ENCODE measurements at regions not wholly inside any gene's neighbourhood (a gene's known extent, or its start where the extent isn't known, plus 50 kb on each side); places are given as distances from the start of the nearest gene placed in this dataset.
A peak's percentile ranks its signal among the peaks of the same experiment; 100 is the strongest.

- Histone ChIP-seq H3K4me1 (ENCODE audit: control insufficient read depth, insufficient read depth, low read length) (no peaks in the 10 kb centered on the region), H3K9me3 (ENCODE audit: control insufficient read depth, insufficient read depth, low read length) (no peaks in the 10 kb centered on the region), H3K27ac (ENCODE audit: low read length) (no peak overlapping the region), H3K4me3 (ENCODE audit: low read length) (no peak overlapping the region), H3K27me3 (ENCODE audit: control insufficient read depth, insufficient read depth, low read length) (no peaks in the 10 kb centered on the region), H3K36me3 (ENCODE audit: control insufficient read depth, insufficient read depth, low read length) (no peaks in the 10 kb centered on the region)
- no peak for DNase-seq (ENCODE audit: low read depth, low spot score)
- WGBS (ENCODE audit: insufficient coverage, insufficient read length): no CpG with 5 or more reads among the region's 2 CpGs
These were observed 82.5 kb upstream of the LMNB1 start for GRCh38 chr5:126694403-126694802.

- no peaks in the 10 kb centered on the region for H3K36me3 ChIP-seq (ENCODE audit: control insufficient read depth, insufficient read depth, low read length)
- no peak overlapping the region for H3K4me3 ChIP-seq (ENCODE audit: low read length)
- H3K27ac ChIP-seq (ENCODE audit: low read length): no peak overlapping the region
- no peak for DNase-seq (ENCODE audit: low read depth, low spot score)
- no peaks in the 10 kb centered on the region for H3K4me1 ChIP-seq (ENCODE audit: control insufficient read depth, insufficient read depth, low read length)
- H3K27me3 ChIP-seq (ENCODE audit: control insufficient read depth, insufficient read depth, low read length): no peaks in the 10 kb centered on the region
- 100% methylated on average over 1 of the region's 1 CpG for WGBS (ENCODE audit: insufficient coverage, insufficient read length)
- H3K9me3 ChIP-seq (ENCODE audit: control insufficient read depth, insufficient read depth, low read length): no peaks in the 10 kb centered on the region
These were observed 81.8 kb upstream of the LMNB1 start for GRCh38 chr5:126695091-126695490.

- DNase-seq (ENCODE audit: low read depth, low spot score): no peak
- H3K36me3 ChIP-seq (ENCODE audit: control insufficient read depth, insufficient read depth, low read length): no peaks in the 10 kb centered on the region
- H3K9me3 ChIP-seq (ENCODE audit: control insufficient read depth, insufficient read depth, low read length): no peaks in the 10 kb centered on the region
- no peaks in the 10 kb centered on the region for H3K27me3 ChIP-seq (ENCODE audit: control insufficient read depth, insufficient read depth, low read length)
- WGBS (ENCODE audit: insufficient coverage, insufficient read length): no CpG with 5 or more reads among the region's 1 CpG
- H3K4me3 ChIP-seq (ENCODE audit: low read length): no peak overlapping the region
- H3K4me1 ChIP-seq (ENCODE audit: control insufficient read depth, insufficient read depth, low read length): no peaks in the 10 kb centered on the region
- no peak overlapping the region for H3K27ac ChIP-seq (ENCODE audit: low read length)
These were observed 69.9 kb upstream of the LMNB1 start for GRCh38 chr5:126707080-126707479.

- H3K27me3 ChIP-seq (ENCODE audit: control insufficient read depth, insufficient read depth, low read length): no peaks in the 10 kb centered on the region
These were observed 61.2 kb upstream of the LMNB1 start for GRCh38 chr5:126715765-126716164.

GRCh38 chr5:126716861-126717260 is 60.1 kb upstream of the LMNB1 start:
- no peak overlapping the region for H3K27ac ChIP-seq (ENCODE audit: low read length)
- H3K27me3 ChIP-seq (ENCODE audit: control insufficient read depth, insufficient read depth, low read length): no peaks in the 10 kb centered on the region
- H3K36me3 ChIP-seq (ENCODE audit: control insufficient read depth, insufficient read depth, low read length): no peaks in the 10 kb centered on the region
- no peaks in the 10 kb centered on the region; the same call in 1 of the 2 replicates for H3K4me1 ChIP-seq (ENCODE audit: control insufficient read depth, insufficient read depth, low read length)
- WGBS (ENCODE audit: insufficient coverage, insufficient read length): no CpG with 5 or more reads among the region's 10 CpGs
- H3K4me3 ChIP-seq (ENCODE audit: low read length): no peak overlapping the region
- no peaks in the 10 kb centered on the region for H3K9me3 ChIP-seq (ENCODE audit: control insufficient read depth, insufficient read depth, low read length)
- DNase-seq (ENCODE audit: low read depth, low spot score): no peak

More at GRCh38 chr5:126715765-126716164, 61.2 kb upstream of the LMNB1 start:
- no CpG with 5 or more reads among the region's 3 CpGs for WGBS (ENCODE audit: insufficient coverage, insufficient read length)
- H3K9me3 ChIP-seq (ENCODE audit: control insufficient read depth, insufficient read depth, low read length): no peaks in the 10 kb centered on the region
- DNase-seq (ENCODE audit: low read depth, low spot score): no peak
- H3K4me3 ChIP-seq (ENCODE audit: low read length): no peak overlapping the region
- no peaks in the 10 kb centered on the region for H3K36me3 ChIP-seq (ENCODE audit: control insufficient read depth, insufficient read depth, low read length)
- no peak overlapping the region for H3K27ac ChIP-seq (ENCODE audit: low read length)
- H3K4me1 ChIP-seq (ENCODE audit: control insufficient read depth, insufficient read depth, low read length): no peaks in the 10 kb centered on the region; the same call in 1 of the 2 replicates

- Histone ChIP-seq H3K4me1 (ENCODE audit: control insufficient read depth, insufficient read depth, low read length) (no peaks in the 10 kb centered on the region; the same call in 1 of the 2 replicates), H3K4me3 (ENCODE audit: low read length) (no peak overlapping the region), H3K27ac (ENCODE audit: low read length) (no peak overlapping the region), H3K36me3 (ENCODE audit: control insufficient read depth, insufficient read depth, low read length) (no peaks in the 10 kb centered on the region), H3K27me3 (ENCODE audit: control insufficient read depth, insufficient read depth, low read length) (no peaks in the 10 kb centered on the region), H3K9me3 (ENCODE audit: control insufficient read depth, insufficient read depth, low read length) (no peaks in the 10 kb centered on the region)
- DNase-seq (ENCODE audit: low read depth, low spot score): peak; percentile 22
- no CpG with 5 or more reads among the region's 10 CpGs for WGBS (ENCODE audit: insufficient coverage, insufficient read length)
These were observed 58.6 kb upstream of the LMNB1 start for GRCh38 chr5:126718236-126718868.

GRCh38 chr5:126720369-126720768 is 56.6 kb upstream of the LMNB1 start:
- no peak for DNase-seq (ENCODE audit: low read depth, low spot score)
- Histone ChIP-seq H3K4me1 (ENCODE audit: control insufficient read depth, insufficient read depth, low read length) (no peaks in the 10 kb centered on the region; the same call in 1 of the 2 replicates), H3K27ac (ENCODE audit: low read length) (no peak overlapping the region), H3K4me3 (ENCODE audit: low read length) (no peak overlapping the region), H3K36me3 (ENCODE audit: control insufficient read depth, insufficient read depth, low read length) (no peaks in the 10 kb centered on the region), H3K9me3 (ENCODE audit: control insufficient read depth, insufficient read depth, low read length) (no peaks in the 10 kb centered on the region), H3K27me3 (ENCODE audit: control insufficient read depth, insufficient read depth, low read length) (no peaks in the 10 kb centered on the region)
- WGBS (ENCODE audit: insufficient coverage, insufficient read length): no CpG with 5 or more reads among the region's 4 CpGs

GRCh38 chr5:126723643-126724042 is 53.3 kb upstream of the LMNB1 start:
- no peaks in the 10 kb centered on the region; the same call in 1 of the 2 replicates for H3K4me1 ChIP-seq (ENCODE audit: control insufficient read depth, insufficient read depth, low read length)
- H3K36me3 ChIP-seq (ENCODE audit: control insufficient read depth, insufficient read depth, low read length): no peaks in the 10 kb centered on the region
- no peaks in the 10 kb centered on the region for H3K9me3 ChIP-seq (ENCODE audit: control insufficient read depth, insufficient read depth, low read length)
- no peak overlapping the region for H3K4me3 ChIP-seq (ENCODE audit: low read length)
- DNase-seq (ENCODE audit: low read depth, low spot score): no peak
- H3K27me3 ChIP-seq (ENCODE audit: control insufficient read depth, insufficient read depth, low read length): no peaks in the 10 kb centered on the region
- no CpG with 5 or more reads among the region's 2 CpGs for WGBS (ENCODE audit: insufficient coverage, insufficient read length)
- H3K27ac ChIP-seq (ENCODE audit: low read length): no peak overlapping the region
